NCI-H82 treated with DMSO at 0.1 percent for 48 hours (cell line): ENCODE measurements at regions not wholly inside any gene's neighbourhood (a gene's known extent, or its start where the extent isn't known, plus 50 kb on each side); places are given as distances from the start of the nearest gene placed in this dataset.
"Not testable (repeated sequence)": the region's sequence is repeated elsewhere in the genome, so short reads cannot be mapped to it uniquely, and the experiment has no call there.

Experiments used
- DNase-seq: peaks from one replicate; lab custom pipeline; 2025; ENCODE audit not compliant: unreplicated experiment; lab: John Stamatoyannopoulos, UW

- DNase-seq: no peak
Measured at GRCh38 chr6:146981981-146982380, 222.2 kb upstream of the STXBP5 start.

GRCh38 chr6:146984251-146984924 is 219.8 kb upstream of the STXBP5 start:
- no peak for DNase-seq

GRCh38 chr6:146985111-146985510 is 219.1 kb upstream of the STXBP5 start:
- no peak for DNase-seq

DNA sequence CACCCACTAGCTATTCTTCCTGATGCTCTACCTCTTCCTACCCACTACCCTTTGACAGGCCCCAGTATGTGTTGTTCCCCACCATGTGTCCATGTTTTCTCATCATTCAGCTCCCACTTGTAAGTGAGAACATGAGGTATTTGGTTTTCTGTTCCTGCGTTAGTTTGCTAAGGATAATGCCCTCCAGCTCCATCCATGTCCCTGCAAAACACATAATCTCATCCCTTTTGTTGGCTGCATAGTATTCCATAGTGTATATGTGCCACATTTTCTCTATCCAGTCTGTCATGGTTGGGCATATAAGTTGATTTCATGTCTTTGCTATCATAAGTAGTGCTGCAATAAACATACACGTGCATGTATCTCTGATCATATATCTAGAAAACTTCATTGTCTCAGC is 218.3 kb upstream of the STXBP5 start:
- DNase-seq: no peak

GRCh38 chr6:146987938-146988337 is 216.3 kb upstream of the STXBP5 start:
- DNase-seq: not testable (repeated sequence)

DNA sequence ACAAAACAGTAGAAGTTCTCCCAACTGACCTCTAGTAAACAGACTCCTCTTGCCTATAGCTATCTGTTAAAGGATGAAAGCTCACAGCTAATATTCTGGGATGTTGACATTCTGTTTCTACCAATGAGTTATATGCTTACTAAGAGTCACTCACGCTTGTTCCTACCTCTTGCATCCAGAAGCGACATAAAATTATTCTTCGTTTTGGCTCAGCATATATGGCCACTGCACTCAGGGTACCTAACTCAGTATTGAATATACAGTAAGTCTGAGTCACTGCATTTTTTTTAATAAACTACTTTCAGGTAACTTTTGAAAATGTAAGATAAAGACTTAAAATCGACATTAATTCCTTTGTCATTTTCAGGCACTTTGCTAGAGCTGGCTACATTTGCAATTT is 214.4 kb upstream of the STXBP5 start:
- no peak for DNase-seq

- no peak for DNase-seq
Measured at GRCh38 chr6:146990284-146990683, 213.9 kb upstream of the STXBP5 start.

DNA sequence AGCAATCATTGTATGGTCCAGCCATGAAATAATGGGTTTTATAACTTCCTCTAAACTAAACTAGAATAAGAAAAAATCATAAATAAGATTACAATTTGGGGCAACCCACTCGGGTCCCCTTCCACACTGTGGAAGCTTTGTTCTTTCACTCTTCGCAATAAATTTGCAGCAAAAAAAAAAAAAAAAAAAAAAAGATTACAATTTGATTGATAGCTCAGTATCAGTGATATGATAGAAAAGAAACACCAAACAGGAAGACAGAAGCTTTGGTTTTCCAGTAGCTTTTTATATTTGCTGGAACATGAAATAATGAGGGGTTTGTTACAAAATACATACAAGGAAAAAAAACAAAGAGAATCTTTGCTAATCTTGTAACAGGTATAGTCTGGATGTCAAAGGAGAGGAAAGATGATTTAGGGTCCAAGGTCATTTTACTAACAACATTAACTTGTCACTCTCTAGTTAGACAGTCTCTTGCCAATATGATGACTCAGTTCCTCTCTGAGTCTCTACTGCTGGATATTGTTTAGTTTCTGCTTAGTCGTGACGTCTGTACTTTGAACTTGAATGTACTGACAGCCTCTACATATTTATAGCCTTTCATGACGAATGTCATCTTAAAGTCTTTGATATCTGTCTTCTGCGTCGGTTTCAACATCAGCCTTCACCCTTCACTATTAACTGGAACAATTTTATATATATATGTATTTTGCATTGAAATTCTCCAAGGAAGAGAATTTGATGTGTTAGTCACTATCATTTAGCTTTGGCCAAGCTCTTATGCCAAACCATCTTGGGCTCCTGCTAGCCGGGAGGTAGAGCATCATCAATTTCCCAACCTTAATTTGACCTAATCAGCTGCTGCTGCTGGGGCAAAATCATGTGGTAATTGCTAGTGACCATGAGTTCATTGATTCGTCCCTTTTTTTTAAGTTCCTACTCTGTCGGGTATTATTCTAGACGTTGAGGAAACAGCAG is 213.1 kb upstream of the STXBP5 start:
- DNase-seq: no peak

GRCh38 chr6:146997062-146997461 is 207.2 kb upstream of the STXBP5 start:
- DNase-seq: no peak

- no peak for DNase-seq
Measured at GRCh38 chr6:146999766-147000165, 204.5 kb upstream of the STXBP5 start.

DNA sequence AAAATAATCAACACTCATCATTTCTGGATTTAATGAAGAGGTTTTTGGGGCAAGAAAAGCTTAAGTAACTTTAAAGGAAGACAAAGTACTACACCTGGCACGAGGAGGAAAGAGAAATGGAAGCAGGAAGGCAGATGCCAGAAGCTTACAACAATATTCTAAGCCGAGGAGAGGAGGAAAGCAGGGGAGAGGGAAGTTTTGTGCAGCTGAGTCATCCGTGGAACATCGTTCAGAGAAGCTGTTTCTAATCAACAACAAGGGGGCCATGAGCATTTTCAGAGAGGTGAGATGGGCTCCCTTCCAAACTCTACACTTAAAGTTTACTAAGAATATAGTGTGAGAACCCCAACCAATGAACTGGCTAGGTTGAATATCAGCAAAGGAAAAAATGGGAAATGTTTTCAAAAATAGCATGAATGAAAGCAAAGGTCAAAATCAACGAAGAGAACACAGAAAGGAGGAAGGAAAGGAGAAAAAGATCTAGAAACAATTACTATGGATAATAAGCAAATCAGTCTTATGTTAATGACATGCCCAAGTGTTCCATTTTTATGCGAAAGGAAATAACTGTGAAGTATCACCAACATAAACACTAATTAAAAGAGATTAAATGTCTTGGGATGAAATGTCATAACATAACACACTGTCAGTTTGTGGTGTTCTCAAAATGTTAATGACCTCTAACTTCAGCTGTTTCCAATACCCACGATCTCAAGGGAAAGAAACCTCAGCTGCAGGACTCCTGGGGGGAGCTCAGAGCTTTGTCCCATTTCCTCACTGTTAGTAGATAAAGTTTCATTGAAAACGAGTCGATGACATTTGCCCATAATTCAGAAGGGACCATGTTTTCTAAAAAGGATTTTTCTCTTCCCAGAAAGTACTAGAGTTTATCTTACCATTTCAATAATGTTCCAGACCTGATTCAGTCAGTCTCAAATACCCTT is 203.4 kb upstream of the STXBP5 start:
- DNase-seq: no peak

DNA sequence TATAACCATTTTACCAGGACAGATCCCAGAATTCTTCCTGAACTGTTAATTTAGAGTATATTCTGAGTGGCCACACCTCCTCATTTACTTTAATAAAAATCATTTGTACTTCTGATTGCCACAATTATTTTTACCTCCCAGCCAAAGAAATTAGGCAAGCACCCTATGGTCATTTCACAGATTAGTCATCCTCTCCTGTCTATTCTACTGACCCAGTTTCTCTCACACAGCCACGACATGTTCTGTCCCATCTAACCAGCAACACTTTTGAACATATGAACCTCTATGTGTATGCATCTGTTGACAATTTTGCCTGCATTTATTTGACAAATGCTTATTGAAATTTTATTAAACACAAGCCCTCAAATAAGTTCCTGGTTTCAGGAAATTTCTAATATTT is 202.6 kb upstream of the STXBP5 start:
- DNase-seq: no peak

DNA sequence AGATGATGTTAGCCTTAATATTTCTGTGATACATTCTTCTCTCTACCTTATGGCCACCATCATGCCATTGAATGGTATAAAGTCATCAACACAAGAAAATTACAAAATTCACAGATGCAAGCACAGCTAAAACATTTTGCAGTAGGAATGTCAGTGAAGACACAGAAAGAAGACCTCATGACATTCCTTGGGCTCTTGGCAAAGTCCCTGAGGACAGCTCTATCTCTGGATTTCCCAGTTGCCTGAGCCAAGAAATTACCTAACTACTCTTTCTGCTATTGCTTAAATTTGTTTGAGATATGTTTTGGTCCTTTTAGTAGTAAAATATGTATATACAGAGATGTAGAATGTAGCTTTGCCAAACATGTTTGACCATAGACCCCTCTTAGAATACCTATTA is 201.0 kb upstream of the STXBP5 start:
- no peak for DNase-seq

DNA sequence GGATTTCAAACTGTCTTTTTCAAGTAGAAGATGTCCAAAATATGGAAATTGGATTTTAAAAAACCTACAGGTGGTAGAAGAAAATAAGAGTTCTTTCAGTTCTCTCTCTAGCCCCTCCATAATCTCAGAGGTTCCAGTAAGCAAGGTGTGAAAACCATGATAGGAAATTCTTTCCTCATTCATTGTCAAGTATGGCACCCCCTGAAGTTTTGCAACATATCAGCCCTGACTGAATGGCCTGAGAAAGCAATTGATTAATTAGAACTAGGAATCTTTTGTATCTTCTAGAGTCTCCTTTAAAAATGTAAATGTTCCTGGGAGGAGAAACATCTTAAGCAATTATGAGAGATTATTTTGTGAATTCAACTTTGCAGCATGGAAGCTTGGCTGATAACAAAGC is 198.7 kb upstream of the STXBP5 start:
- DNase-seq: no peak

GRCh38 chr6:147007441-147007840 is 196.8 kb upstream of the STXBP5 start:
- no peak for DNase-seq

DNA sequence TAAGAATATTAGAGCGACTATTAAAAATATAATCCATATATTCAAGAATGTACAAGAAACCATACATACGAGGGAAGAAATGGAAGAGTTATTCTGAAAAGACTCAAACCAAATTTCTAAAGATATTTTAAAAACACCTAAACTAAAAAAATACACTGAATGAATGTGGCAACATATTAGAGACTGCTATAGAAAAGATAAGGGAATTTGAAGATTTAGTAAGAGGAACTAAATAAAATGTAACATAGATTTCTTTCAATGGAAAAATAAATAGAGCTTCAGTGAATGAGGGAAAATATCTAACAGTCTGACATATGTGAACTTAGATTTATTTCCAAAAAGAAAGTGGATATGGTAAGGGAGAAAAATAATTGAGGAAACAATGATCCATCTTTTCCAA is 194.9 kb upstream of the STXBP5 start:
- no peak for DNase-seq

GRCh38 chr6:147015674-147016073 is 188.5 kb upstream of the STXBP5 start:
- no peak for DNase-seq

DNA sequence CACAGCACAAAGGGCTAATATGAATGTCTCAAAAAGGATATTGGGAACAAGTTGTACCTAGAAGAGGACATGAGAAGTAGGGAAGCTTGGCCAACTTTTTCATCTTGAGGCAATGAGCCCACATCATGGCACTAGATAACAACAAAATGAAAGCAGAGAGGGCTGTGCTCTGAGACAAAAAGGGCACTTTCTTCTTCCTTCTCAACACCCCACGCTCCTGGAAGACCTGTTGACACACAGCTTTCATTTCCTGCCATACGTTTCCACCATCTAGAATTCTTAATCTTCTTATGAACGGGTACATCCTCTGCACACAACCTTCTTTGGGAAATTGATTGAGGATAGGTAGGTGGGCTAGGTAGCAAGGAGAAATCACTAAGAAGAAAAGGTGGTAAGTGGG is 187.8 kb upstream of the STXBP5 start:
- DNase-seq: no peak

GRCh38 chr6:147017153-147017552 is 187.1 kb upstream of the STXBP5 start:
- DNase-seq: no peak

DNA sequence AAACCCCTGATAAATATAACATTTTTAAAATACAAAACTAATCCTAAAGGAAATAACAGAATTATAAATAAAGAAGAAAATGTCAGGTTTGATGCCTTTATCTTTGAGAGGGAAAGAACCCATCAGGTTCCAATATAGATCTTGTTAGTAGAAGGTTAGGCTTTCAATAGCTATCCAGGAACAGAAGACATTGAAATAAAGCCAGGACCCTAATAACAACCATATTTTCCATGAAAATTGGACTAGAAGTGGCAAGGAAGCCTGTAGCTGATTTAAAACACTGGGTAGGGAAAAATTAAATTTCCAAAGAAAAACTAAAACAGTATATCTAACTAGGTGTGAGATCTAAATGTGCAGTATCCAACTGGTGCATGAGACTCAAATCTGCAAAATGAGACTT is 185.2 kb upstream of the STXBP5 start:
- no peak for DNase-seq

- no peak for DNase-seq
Measured at GRCh38 chr6:147022041-147022440, 182.2 kb upstream of the STXBP5 start.
